ENCODE measurements at regions not wholly inside any gene's neighbourhood (a gene's known extent, or its start where the extent isn't known, plus 50 kb on each side); places are given as distances from the start of the nearest gene placed in this dataset.
"Not testable (repeated sequence)": the region's sequence is repeated elsewhere in the genome, so short reads cannot be mapped to it uniquely, and the experiment has no call there.

DNA sequence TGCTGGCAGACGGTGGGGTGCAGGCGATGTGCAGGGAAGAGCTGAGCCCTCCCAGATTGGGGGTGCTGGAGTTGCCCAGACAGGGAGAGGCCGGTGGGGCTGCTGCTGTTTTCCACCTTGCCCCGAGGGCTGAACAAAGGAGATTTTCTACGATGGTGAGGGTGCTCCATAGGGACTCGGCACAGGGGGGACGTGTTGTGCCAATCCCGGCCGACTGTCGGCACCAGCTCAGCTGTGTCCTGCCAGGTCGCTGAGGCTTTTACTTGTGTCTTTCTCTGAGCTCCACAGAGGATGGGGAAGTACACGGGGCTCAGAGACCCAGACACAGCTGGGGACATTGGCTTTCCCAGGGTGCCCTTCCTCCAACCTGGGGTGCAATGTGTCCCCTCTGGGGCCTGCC is 816.8 kb downstream of the BRD1 start:
- Histone ChIP-seq H3K9ac (ENCODE audit: low read length in 2 of 2) (no peak overlapping the region), H3K27me3 (ENCODE audit: control insufficient read depth in 1 of 2, insufficient read depth in 2 of 2, low read length in 2 of 2) (peaks cover 3 to 4% of the 10 kb centered on the region in 2 donors), H3K36me3 (ENCODE audit: control insufficient read depth in 2 of 2, insufficient read depth in 2 of 2, low read length in 2 of 2) (no peaks in the 10 kb centered on the region), H3K4me1 (ENCODE audit: control insufficient read depth, insufficient read depth, low read length) (peaks cover 10% of the 10 kb centered on the region), H3K4me3 (ENCODE audit: low read length in 2 of 2) (no peak overlapping the region), H3K9me3 (ENCODE audit: control insufficient read depth in 2 of 2, low read length in 2 of 2) (no peaks in the 10 kb centered on the region), H3K27ac (ENCODE audit: low read length) (no peak overlapping the region)

DNA sequence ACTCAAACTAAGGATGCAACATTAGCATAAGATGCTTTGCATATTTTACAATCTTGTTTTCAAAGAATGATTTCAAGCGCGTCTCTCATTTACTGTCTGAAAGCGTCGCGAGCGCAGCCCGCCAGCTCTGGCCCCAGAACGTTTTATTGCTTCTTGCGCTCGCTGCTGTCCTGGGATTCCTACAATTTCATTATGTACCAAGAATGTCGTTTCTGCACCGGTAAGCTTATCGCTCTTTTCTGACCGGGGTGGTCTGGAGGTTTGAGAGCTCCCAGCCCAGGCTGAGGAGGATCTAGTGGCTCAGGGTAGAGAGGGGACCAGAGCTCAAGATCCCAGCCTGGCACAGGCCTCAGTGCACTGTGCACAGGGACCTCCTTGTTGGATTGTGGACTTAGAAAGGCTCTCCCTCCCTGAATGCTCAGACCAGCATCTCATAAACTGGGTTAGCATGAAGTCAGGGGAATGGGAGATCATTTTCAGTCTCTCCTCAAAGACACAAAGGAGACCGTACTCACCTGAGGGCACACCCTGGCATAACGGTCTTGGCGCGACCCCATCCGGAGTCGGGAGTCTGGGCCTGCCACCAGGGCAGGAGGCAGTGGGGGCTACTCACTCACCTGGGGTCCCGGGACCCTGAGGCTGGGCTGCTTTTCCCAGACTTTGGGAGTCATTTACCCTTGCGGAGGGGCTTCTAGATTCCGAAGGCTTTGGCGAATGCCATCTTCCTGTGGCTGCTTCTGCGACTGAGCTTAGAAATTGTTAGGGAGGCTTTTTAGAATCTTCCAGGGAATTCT is 817.4 kb downstream of the BRD1 start:
- Histone ChIP-seq H3K27ac (ENCODE audit: low read length) (no peak overlapping the region), H3K4me3 (ENCODE audit: low read length in 2 of 2) (no peak overlapping the region), H3K27me3 (ENCODE audit: control insufficient read depth in 1 of 2, insufficient read depth in 2 of 2, low read length in 2 of 2) (peaks cover 3 to 4% of the 10 kb centered on the region in 2 donors), H3K4me1 (ENCODE audit: control insufficient read depth, insufficient read depth, low read length) (peaks cover 10% of the 10 kb centered on the region), H3K9me3 (ENCODE audit: control insufficient read depth in 2 of 2, low read length in 2 of 2) (no peaks in the 10 kb centered on the region), H3K36me3 (ENCODE audit: control insufficient read depth in 2 of 2, insufficient read depth in 2 of 2, low read length in 2 of 2) (no peaks in the 10 kb centered on the region), H3K9ac (ENCODE audit: low read length in 2 of 2) (no peak overlapping the region)

DNA sequence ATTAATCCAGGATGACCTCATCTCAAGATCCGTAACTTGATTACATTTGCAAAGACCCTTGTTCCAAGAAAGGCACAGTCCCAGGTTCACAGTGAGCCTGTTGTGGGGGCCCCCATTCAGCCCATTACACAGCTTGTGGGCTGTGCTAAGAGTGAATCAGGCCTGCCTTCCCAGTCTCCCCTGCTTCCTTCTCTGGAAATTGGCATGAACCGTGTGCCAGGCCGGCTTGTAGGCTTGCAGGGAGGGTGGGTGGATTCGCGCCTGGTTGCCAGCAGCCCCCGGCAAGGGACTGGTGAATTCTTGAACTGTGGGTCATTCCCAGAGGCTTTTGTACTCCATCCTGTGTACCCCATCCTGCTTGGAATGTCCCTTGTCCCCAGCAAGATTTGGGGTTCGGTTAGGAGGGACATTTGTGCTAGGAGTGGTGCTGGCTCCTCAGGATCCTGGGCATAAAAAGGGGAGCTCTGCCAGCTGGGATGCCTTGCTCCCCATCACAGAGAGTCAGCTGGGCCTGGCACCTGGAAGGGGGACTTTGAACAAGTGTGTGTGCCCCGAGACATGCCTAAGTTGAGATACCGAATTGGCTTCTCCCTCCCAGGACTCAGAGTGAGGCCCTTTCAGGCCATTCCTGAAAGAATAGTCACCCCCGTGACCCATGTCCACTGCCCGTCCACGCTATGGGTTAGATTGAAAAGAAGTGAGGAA is 818.2 kb downstream of the BRD1 start:
- Histone ChIP-seq H3K4me1 (ENCODE audit: control insufficient read depth, insufficient read depth, low read length) (peaks cover 10% of the 10 kb centered on the region), H3K9ac (ENCODE audit: low read length in 2 of 2) (no peak overlapping the region), H3K27ac (ENCODE audit: low read length) (no peak overlapping the region), H3K4me3 (ENCODE audit: low read length in 2 of 2) (no peak overlapping the region), H3K27me3 (ENCODE audit: control insufficient read depth in 1 of 2, insufficient read depth in 2 of 2, low read length in 2 of 2) (peaks cover 3 to 7% of the 10 kb centered on the region in 2 donors), H3K36me3 (ENCODE audit: control insufficient read depth in 2 of 2, insufficient read depth in 2 of 2, low read length in 2 of 2) (no peaks in the 10 kb centered on the region), H3K9me3 (ENCODE audit: control insufficient read depth in 2 of 2, low read length in 2 of 2) (no peaks in the 10 kb centered on the region)

DNA sequence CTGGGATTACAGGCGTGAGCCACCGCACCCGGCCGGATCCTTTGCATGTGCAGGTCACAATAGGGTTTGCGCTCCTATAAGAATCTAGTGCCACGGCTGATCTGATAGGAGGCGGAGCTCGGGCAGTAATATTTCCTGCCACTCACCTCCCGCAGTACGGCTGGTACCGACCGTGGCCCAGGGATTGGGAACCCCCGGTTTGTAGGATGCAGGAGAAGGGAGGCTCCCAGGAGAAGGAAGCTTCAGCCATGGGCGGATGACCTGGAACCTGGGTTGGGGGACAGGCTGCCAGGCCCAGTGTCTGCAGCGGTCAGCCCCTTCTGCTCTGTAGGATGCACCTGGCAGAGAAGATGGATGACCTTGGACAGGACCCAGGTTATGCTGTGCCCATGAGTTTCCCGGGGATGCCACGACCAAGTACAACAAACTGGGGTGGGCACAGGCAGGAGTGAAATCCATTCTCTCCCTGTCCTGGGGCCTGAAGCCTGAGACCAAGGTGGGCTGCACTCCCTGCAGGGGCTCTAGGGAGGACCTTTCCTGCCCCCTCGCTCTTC is 818.9 kb downstream of the BRD1 start:
- Histone ChIP-seq H3K4me1 (ENCODE audit: control insufficient read depth, insufficient read depth, low read length) (peaks cover 10% of the 10 kb centered on the region), H3K27ac (ENCODE audit: low read length) (no peak overlapping the region), H3K36me3 (ENCODE audit: control insufficient read depth in 2 of 2, insufficient read depth in 2 of 2, low read length in 2 of 2) (no peaks in the 10 kb centered on the region), H3K27me3 (ENCODE audit: control insufficient read depth in 1 of 2, insufficient read depth in 2 of 2, low read length in 2 of 2) (peaks cover 3 to 8% of the 10 kb centered on the region in 2 donors), H3K4me3 (ENCODE audit: low read length in 2 of 2) (no peak overlapping the region), H3K9ac (ENCODE audit: low read length in 2 of 2) (no peak overlapping the region), H3K9me3 (ENCODE audit: control insufficient read depth in 2 of 2, low read length in 2 of 2) (no peaks in the 10 kb centered on the region)

DNA sequence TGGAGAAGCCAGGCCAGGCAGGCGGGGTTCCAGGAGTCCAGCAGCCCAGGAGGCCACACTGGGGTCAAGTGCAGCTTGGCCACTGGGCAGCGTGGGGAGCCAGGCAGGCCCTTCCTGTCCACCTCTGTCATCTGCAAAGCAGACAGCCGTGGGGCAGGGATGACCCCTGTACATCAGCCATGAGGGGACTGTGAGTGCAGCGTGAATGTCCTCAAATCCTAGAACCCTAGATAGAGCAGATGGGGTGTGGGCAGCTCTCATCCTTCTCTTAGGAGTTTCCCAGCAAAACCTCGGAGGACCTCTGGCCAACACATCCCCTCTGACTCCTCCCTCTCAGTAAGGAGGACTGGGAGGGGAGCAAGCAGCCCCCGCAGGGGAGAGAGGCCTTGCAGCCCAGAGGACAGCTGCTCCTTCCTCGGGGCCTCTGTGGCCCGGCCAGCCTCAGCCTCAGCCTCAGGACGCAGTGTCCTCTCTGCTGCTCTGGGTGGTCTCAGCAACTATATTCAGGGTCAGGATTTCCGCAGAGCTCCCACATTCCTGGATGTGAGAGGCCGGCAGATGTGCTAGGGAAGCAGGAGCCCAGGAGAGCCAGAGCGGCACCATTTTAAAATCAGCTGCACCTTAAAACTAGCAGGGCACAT is 820.5 kb downstream of the BRD1 start:
- Histone ChIP-seq H3K4me1 (ENCODE audit: control insufficient read depth, insufficient read depth, low read length) (peaks cover 1% of the 10 kb centered on the region), H3K27me3 (ENCODE audit: control insufficient read depth in 1 of 2, insufficient read depth in 2 of 2, low read length in 2 of 2) (peaks cover 3 to 8% of the 10 kb centered on the region in 2 donors), H3K27ac (ENCODE audit: low read length) (no peak overlapping the region), H3K9ac (ENCODE audit: low read length in 2 of 2) (no peak overlapping the region), H3K4me3 (ENCODE audit: low read length in 2 of 2) (no peak overlapping the region), H3K9me3 (ENCODE audit: control insufficient read depth in 2 of 2, low read length in 2 of 2) (peaks cover 0 to 3% of the 10 kb centered on the region in 2 donors), H3K36me3 (ENCODE audit: control insufficient read depth in 2 of 2, insufficient read depth in 2 of 2, low read length in 2 of 2) (no peaks in the 10 kb centered on the region)

DNA sequence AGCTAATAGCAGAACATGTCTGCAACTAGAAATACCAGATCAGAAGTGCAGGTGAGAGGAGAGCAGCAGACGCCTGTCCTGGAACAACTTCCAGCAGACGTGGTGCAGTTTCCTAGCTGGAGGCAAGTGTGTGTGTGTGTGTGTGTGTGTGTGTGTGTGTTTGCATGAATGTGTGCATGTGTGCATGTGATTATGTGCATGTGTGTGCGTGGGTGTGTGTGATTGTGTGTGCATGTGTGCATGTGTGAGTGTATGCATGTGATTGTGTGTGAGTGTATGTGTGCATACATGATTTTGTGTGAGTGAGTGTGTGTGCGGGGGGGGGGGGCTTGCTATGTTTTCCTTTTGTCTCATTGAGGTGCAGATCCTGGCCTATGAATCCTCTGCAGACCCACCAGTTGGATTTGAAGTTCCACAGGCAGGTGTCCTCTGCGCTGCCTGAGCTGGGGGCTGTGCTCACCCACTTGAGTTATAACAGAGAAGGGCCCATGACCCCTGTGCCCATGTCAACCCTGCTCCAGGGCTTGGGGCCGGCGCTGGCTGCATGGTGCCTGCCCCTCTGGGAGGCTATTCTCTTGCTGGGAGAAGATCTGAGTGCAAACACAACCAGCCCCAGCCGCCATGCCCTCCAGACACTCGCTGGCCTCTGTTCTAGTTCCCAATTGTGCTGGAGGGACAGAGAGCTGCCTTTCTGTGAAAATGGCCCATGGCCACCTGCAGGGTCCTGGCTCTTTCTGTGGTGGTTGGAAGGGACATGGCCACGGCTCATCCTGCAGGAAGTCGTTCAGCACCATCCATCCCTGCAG is 821.3 kb downstream of the BRD1 start:
- peaks cover 3 to 6% of the 10 kb centered on the region in 2 donors for H3K27me3 ChIP-seq (ENCODE audit: control insufficient read depth in 1 of 2, insufficient read depth in 2 of 2, low read length in 2 of 2)
- no peak overlapping the region for H3K27ac ChIP-seq (ENCODE audit: low read length)
- peaks cover 4 to 5% of the 10 kb centered on the region in 2 donors for H3K9me3 ChIP-seq (ENCODE audit: control insufficient read depth in 2 of 2, low read length in 2 of 2)
- H3K9ac ChIP-seq (ENCODE audit: low read length in 2 of 2) = no peak overlapping the region
- no peak overlapping the region for H3K4me3 ChIP-seq (ENCODE audit: low read length in 2 of 2)
- H3K36me3 ChIP-seq (ENCODE audit: control insufficient read depth in 2 of 2, insufficient read depth in 2 of 2, low read length in 2 of 2) = no peaks in the 10 kb centered on the region
- no peaks in the 10 kb centered on the region for H3K4me1 ChIP-seq (ENCODE audit: control insufficient read depth, insufficient read depth, low read length)

DNA sequence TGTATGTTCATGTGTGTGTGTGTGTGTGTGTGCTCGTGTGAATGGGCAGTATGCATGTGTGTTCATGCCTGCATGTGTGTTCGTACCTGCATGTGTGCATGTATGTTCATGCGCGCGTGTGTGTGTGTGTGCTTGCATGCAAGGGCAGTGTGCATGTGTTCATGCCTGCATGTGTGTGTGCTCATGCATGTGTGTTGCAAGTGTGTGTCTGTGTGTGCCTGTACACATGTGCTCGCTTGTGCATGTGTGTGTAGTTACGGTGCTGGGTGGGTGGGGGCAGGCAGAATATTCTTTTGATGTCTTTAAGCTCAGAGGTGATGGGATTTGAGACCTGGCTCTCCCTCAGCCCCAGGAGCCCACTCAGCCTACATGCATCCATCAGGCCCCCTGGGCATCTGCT is 822.1 kb downstream of the BRD1 start:
- Histone ChIP-seq H3K4me3 (ENCODE audit: low read length in 2 of 2) (no peak overlapping the region), H3K27ac (ENCODE audit: low read length) (no peak overlapping the region), H3K9ac (ENCODE audit: low read length in 2 of 2) (no peak overlapping the region), H3K4me1 (ENCODE audit: control insufficient read depth, insufficient read depth, low read length) (no peaks in the 10 kb centered on the region), H3K9me3 (ENCODE audit: control insufficient read depth in 2 of 2, low read length in 2 of 2) (peaks cover 4 to 5% of the 10 kb centered on the region in 2 donors), H3K27me3 (ENCODE audit: control insufficient read depth in 1 of 2, insufficient read depth in 2 of 2, low read length in 2 of 2) (peaks cover 3 to 6% of the 10 kb centered on the region in 2 donors), H3K36me3 (ENCODE audit: control insufficient read depth in 2 of 2, insufficient read depth in 2 of 2, low read length in 2 of 2) (no peaks in the 10 kb centered on the region)

DNA sequence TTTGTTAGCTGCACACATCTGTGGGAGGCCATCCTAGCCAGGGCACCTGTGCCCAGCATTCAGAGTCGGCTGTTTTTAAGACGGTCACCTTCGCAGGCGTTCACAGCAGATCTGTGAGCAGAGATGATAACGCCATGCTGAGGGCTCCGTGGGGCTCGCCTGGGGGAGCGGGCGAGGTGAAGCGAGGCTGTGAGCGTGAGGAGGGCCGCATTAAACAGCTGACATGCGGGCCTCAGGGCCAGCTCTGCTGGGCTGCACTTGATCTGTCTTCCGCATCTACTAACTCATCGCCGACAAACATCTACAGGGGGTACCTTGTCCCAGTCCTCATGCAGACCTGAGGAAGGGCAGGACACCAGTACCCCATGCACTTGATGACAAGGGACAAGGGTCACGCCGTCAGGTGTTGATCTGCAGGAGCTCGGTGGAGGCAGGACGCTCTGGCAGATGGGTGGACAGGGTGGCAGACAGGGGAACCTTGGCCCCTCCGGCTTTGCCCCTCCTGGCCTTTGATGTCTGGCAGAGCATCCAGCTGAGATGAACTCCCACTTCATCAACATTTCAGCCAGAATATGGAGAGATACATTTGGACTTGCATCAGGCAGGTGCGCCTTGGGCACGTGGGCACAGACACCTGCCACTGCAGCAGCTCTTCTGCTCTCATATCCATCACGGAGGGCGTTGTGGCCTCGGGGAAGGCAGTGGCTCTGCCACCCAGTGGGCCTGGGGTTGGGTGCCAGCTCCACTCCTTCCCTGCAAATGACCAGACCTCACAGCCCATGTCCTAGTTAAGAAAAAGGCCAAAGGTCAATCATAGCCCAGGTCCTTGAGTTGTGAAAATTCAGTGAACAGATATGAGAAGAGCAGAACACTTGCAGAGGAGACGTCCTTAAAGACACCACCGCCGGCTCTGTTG is 822.9 kb downstream of the BRD1 start:
- Histone ChIP-seq H3K36me3 (ENCODE audit: control insufficient read depth in 2 of 2, insufficient read depth in 2 of 2, low read length in 2 of 2) (no peaks in the 10 kb centered on the region), H3K9me3 (ENCODE audit: control insufficient read depth in 2 of 2, low read length in 2 of 2) (peaks cover 5 to 7% of the 10 kb centered on the region in 2 donors), H3K9ac (ENCODE audit: low read length in 2 of 2) (no peak overlapping the region), H3K4me3 (ENCODE audit: low read length in 2 of 2) (no peak overlapping the region), H3K4me1 (ENCODE audit: control insufficient read depth, insufficient read depth, low read length) (no peaks in the 10 kb centered on the region), H3K27ac (ENCODE audit: low read length) (no peak overlapping the region), H3K27me3 (ENCODE audit: control insufficient read depth in 1 of 2, insufficient read depth in 2 of 2, low read length in 2 of 2) (peaks cover 3 to 6% of the 10 kb centered on the region in 2 donors)

DNA sequence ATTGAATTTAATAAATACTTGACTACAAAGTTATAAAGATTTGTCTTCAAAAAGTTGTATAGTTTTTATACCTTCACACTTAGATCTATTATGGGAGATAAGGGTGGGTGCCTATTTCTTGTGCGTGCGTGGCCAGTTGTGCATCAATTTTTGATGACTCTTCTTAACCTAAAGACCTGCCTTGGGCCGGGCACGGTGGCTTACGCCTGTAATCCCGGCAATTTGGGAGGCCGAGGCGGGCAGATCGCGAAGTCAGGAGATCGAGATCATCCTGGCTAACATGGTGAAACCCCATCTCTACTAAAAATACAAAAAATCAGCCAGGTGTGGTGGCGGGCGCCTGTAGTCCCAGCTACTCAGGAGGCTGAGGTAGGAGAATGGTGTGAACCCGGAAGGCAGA is 830.1 kb downstream of the BRD1 start:
- not testable (repeated sequence) for H3K27me3 ChIP-seq (ENCODE audit: control insufficient read depth in 1 of 2, insufficient read depth in 2 of 2, low read length in 2 of 2); H3K4me1 ChIP-seq (ENCODE audit: control insufficient read depth, insufficient read depth, low read length); H3K4me3 ChIP-seq (ENCODE audit: low read length in 2 of 2); H3K27ac ChIP-seq (ENCODE audit: low read length); H3K9me3 ChIP-seq (ENCODE audit: control insufficient read depth in 2 of 2, low read length in 2 of 2); H3K9ac ChIP-seq (ENCODE audit: low read length in 2 of 2); H3K36me3 ChIP-seq (ENCODE audit: control insufficient read depth in 2 of 2, insufficient read depth in 2 of 2, low read length in 2 of 2)

Data from stomach smooth muscle (tissue), 2 donors.